HepG2 (cell line): ENCODE measurements at regions not wholly inside any gene's neighbourhood (a gene's known extent, or its start where the extent isn't known, plus 50 kb on each side); places are given as distances from the start of the nearest gene placed in this dataset.

Experiments used
- ATAC-seq: fragments of 200-7000 bp; cut with Tn5 transposase; 3 replicates; pipeline ENCODE4 v1.9.1; 2020; ENCODE audit warnings: mild to moderate bottlenecking, moderate library complexity
- BruUV-seq: library from RNA; stranded (reverse); fragments of 400-500 nt; replicated peaks from 2 replicates; lab custom pipeline; 2021; lab: Mats Ljungman, UMichigan
- CTCF ChIA-PET: fragments of 300-600 bp; formaldehyde crosslinking; extraction: SDS; loops from one replicate; lab custom pipeline; 2021; ENCODE audit warnings: low total read pairs, inconsistent platforms, low intra/inter-chr PET ratio; lab: Yijun Ruan, JAX
- POLR2A ChIA-PET: fragments of 350-600 bp; sonication (Branson Sonifier 250); formaldehyde crosslinking; loops from one replicate; lab custom pipeline; 2020; ENCODE audit warnings: antibody characterized with exemption, inconsistent platforms; lab: Yijun Ruan, JAX
- DNase-seq: peaks from one replicate; pipeline ENCODE4 v3.0.0-alpha.2; 2015; ENCODE audit warnings: low spot score
- FAIRE-seq: peaks from 3 replicates; lab custom pipeline; 2011; peaks lifted over from hg19 to GRCh38; lab: Jason Lieb, UNC
- H2AFZ ChIP-seq: one replicate; pipeline ENCODE4 v1.6.1; 2011; ENCODE audit warnings: low read length, inconsistent platforms
- H3K27ac ChIP-seq: fragments of 300-600 bp; 3 replicates; pipeline ENCODE4 v1.8.0; 2011; ENCODE audit warnings: mixed run types, mild to moderate bottlenecking, mixed read lengths, low read length, inconsistent platforms; ENCODE audit not compliant: insufficient read depth; ENCODE audit errors: extremely low read length
- H3K27me3 ChIP-seq, 2 experiments: fragments of 200-600 bp in 1 of 2; 2 replicates in 1 of 2; 3 replicates in 1 of 2; pipeline versions ENCODE4 v1.6.0 to v1.8.0; 2011; ENCODE audit warnings: low read length in 2 of 2, mild to moderate bottlenecking in 2 of 2, moderate library complexity in 2 of 2, inconsistent platforms in 1 of 2; ENCODE audit not compliant: insufficient read depth in 2 of 2, control insufficient read depth in 1 of 2
- H3K36me3 ChIP-seq, 2 experiments: fragments of 200-600 bp in 1 of 2; replicated peaks in 1 of 2; 2 replicates in 1 of 2; 3 replicates in 1 of 2; pipeline versions ENCODE4 v1.5.1 to v1.8.0; 2011; ENCODE audit warnings: low read length in 2 of 2, inconsistent platforms in 1 of 2; ENCODE audit not compliant: insufficient read depth in 2 of 2, control insufficient read depth in 1 of 2
- H3K4me1 ChIP-seq: 2 replicates; pipeline ENCODE4 v1.5.1; 2012; ENCODE audit warnings: low read length, inconsistent platforms; ENCODE audit not compliant: insufficient read depth
- H3K4me2 ChIP-seq: 2 replicates; pipeline ENCODE4 v1.6.0; 2011; ENCODE audit warnings: low read depth, low read length, inconsistent platforms
- H3K4me3 ChIP-seq, 3 experiments: fragments of 200-600 bp in 1 of 3; sonication (generic), shearing (Covaris generic) in 1 of 3; replicated peaks in 1 of 3; 2 replicates each; pipeline ENCODE4 v1.5.1; 2011 to 2016; ENCODE audit warnings: low read length in 3 of 3, inconsistent platforms in 2 of 3, low read depth in 2 of 3, mild to moderate bottlenecking in 2 of 3, control low read depth in 1 of 3, mixed read lengths in 1 of 3; ENCODE audit not compliant: insufficient read depth in 1 of 3
- H3K79me2 ChIP-seq: one replicate; pipeline ENCODE4 v1.6.1; 2011; ENCODE audit warnings: low read length, inconsistent platforms; ENCODE audit not compliant: insufficient read depth
- H3K9ac ChIP-seq: 2 replicates; pipeline ENCODE4 v1.6.0; 2011; ENCODE audit warnings: mild to moderate bottlenecking, low read depth, low read length, inconsistent platforms; ENCODE audit not compliant: insufficient read depth
- H3K9me3 ChIP-seq: 2 replicates; pipeline ENCODE4 v1.5.1; 2012; ENCODE audit warnings: mild to moderate bottlenecking, low read length
- H4K20me1 ChIP-seq: 2 replicates; pipeline ENCODE4 v1.6.0; 2011; ENCODE audit warnings: inconsistent platforms, mild to moderate bottlenecking, low read length, moderate library complexity; ENCODE audit not compliant: insufficient read depth
- GABPA ChIP-seq, 2 experiments: IDR thresholded peaks; 2 replicates each; pipeline ENCODE4 v1.6.1; 2011 to 2016; ENCODE audit warnings: low read depth in 2 of 2, low read length in 1 of 2, missing biosample characterization in 1 of 2, missing genetic modification characterization in 1 of 2
- MATR3 ChIP-seq: sonication (generic); formaldehyde crosslinking; IDR thresholded peaks from 2 replicates; pipeline ENCODE4 v1.4.0; 2020; ENCODE audit warnings: missing genetic modification reagents
- NFATC3 ChIP-seq: sonication (generic); formaldehyde crosslinking; IDR thresholded peaks from 2 replicates; pipeline ENCODE4 v1.5.1; 2020; ENCODE audit warnings: mild to moderate bottlenecking, missing genetic modification reagents
- PCBP2 ChIP-seq: fragments of 200-400 bp; formaldehyde crosslinking; optimal IDR thresholded peaks from 2 replicates; pipeline ENCODE3; 2018; ENCODE audit warnings: low read length, low read depth; ENCODE audit not compliant: poor library complexity, severe bottlenecking
- ZFP37 ChIP-seq: sonication (generic); formaldehyde crosslinking; IDR thresholded peaks from 2 replicates; pipeline ENCODE4 v1.4.0; 2020; ENCODE audit warnings: missing genetic modification reagents, borderline replicate concordance
- ZNF552 ChIP-seq: sonication (generic); formaldehyde crosslinking; IDR thresholded peaks from 2 replicates; pipeline ENCODE4 v1.9.0; 2022; ENCODE audit warnings: missing genetic modification reagents, mild to moderate bottlenecking, borderline replicate concordance
- ZNF777 ChIP-seq: sonication (generic); formaldehyde crosslinking; IDR thresholded peaks from 2 replicates; pipeline ENCODE4 v1.4.0; 2020; ENCODE audit warnings: missing genetic modification reagents
- ZNF850 ChIP-seq: sonication (generic); formaldehyde crosslinking; conservative IDR thresholded peaks from 2 replicates; pipeline ENCODE4 v1.9.0; 2021; ENCODE audit warnings: mild to moderate bottlenecking, missing genetic modification reagents
- WGBS: methylation state at CpG from one replicate; pipeline ENCODE4 v1.1.6; 2017; ENCODE audit warnings: low lambda C conversion rate; 5-methylcytosine and 5-hydroxymethylcytosine counted together
- in situ Hi-C: cut with HindIII; loops from 2 replicates; pipeline ENCODE4 v1.10.0; 2017; ENCODE audit warnings: low pct_unique_long_range_greater_than_20kb; ENCODE audit not compliant: extremely low pct_ligation_motif_present
- intact Hi-C: fragments of 100-400 bp; cut with micrococcal nuclease; formaldehyde crosslinking; loops from one replicate; pipeline ENCODE4 v1.10.0; 2022; ENCODE audit not compliant: unreplicated experiment
- TF ChIP-seq, protein P1 (sequence below): sonication (generic); formaldehyde crosslinking; IDR thresholded peaks from 2 replicates; pipeline ENCODE4 v1.4.0; 2020; ENCODE audit warnings: missing genetic modification reagents, borderline replicate concordance
- TF ChIP-seq, protein P2 (sequence below): sonication (generic); formaldehyde crosslinking; IDR thresholded peaks from 2 replicates; pipeline ENCODE4 v1.4.0; 2020; ENCODE audit warnings: mild to moderate bottlenecking, missing genetic modification reagents
- TF ChIP-seq, protein P3 (sequence below), 2 experiments: sonication (generic) in 1 of 2; formaldehyde crosslinking in 1 of 2; IDR thresholded peaks; 2 replicates each; pipeline versions ENCODE4 v1.5.1 to v1.6.1; 2011 to 2020; ENCODE audit warnings: borderline replicate concordance in 1 of 2, low read depth in 1 of 2, low read length in 1 of 2, mild to moderate bottlenecking in 1 of 2, missing genetic modification reagents in 1 of 2, moderate library complexity in 1 of 2

DNA sequence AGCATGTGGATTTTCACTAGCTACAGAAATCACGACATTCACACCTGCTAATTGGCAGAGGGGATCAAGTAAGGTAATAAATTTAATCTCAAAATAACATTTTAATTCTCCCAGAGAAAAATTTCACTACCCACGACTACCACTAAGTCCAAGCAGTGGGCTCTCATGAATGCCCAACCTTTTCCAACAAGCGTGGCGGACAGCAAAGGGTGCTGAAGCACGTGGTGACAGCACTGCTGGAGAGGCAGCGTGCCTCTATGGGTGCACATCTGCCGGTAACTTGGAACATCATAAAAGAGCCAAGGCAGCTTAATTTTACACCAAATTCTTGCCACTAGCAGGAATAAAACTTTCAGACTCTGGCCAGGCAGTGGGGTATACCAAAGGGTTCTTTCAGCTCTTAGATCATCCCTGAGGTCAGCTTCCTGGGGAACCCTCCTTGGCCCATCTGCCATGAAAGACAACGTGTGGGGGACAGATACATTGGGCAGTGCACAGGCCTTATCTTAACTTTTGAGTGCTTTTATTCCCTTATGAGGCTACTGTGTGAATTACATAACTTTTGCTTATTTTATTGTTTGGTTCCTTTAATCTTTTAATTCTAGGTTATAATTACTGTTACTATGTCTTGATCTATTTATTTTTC lies 206.7 kb upstream of the KCTD7 start (continued):
- TF ChIP-seq, protein P1, sequence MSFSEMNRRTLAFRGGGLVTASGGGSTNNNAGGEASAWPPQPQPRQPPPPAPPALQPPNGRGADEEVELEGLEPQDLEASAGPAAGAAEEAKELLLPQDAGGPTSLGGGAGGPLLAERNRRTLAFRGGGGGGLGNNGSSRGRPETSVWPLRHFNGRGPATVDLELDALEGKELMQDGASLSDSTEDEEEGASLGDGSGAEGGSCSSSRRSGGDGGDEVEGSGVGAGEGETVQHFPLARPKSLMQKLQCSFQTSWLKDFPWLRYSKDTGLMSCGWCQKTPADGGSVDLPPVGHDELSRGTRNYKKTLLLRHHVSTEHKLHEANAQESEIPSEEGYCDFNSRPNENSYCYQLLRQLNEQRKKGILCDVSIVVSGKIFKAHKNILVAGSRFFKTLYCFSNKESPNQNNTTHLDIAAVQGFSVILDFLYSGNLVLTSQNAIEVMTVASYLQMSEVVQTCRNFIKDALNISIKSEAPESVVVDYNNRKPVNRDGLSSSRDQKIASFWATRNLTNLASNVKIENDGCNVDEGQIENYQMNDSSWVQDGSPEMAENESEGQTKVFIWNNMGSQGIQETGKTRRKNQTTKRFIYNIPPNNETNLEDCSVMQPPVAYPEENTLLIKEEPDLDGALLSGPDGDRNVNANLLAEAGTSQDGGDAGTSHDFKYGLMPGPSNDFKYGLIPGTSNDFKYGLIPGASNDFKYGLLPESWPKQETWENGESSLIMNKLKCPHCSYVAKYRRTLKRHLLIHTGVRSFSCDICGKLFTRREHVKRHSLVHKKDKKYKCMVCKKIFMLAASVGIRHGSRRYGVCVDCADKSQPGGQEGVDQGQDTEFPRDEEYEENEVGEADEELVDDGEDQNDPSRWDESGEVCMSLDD = no peak
- TF ChIP-seq ZNF850 = no peak

DNA sequence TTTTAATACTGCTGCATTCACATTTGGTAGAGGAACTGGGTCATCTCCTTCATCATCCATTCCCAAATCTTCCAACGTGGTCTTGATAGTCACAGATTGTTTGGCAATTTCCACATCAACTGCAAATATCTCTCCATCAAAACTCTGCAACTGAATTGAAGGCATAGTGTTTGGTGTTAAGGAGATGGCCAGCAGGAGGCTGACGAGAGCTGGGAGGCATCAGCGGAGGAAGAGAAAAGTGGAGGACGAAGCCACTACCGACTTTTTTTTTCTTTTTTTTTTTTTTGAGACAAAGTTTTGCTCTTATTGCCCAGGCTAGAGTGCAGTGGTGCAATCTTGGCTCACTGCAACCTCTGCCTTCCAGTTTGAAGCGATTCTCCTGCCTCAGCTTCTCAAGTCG lies 205.0 kb upstream of the KCTD7 start:
- no peak overlapping the region for H3K9ac ChIP-seq
- POLR2A ChIA-PET = no interaction called here
- no peaks in the 10 kb centered on the region for H3K79me2 ChIP-seq
- in situ Hi-C loops (no loop called here), intact Hi-C loops (loop anchor here (5.0 kb wide), 1 partner anchor 69 kb away; no protein-coding TSS in a partner anchor)
- H4K20me1 ChIP-seq = no peaks in the 10 kb centered on the region
- ATAC-seq = no peak
- H3K4me3 ChIP-seq = no peak overlapping the region
- BruUV-seq = no TSS peak
- CTCF ChIA-PET = no interaction called here
- peaks cover 7 to 10% of the 10 kb centered on the region in 2 experiments; a peak in 4 of 5 replicates for H3K36me3 ChIP-seq
- FAIRE-seq = no peak
- no peak overlapping the region for H2AFZ ChIP-seq
- peaks cover 33% of the 10 kb centered on the region for H3K4me1 ChIP-seq
- no peak overlapping the region for H3K4me2 ChIP-seq
- H3K27ac ChIP-seq = no peak overlapping the region
- H3K27me3 ChIP-seq = no peaks in the 10 kb centered on the region
- no peaks in the 10 kb centered on the region for H3K9me3 ChIP-seq
- 92% methylated on average over 7 of the region's 7 CpGs for whole genome bisulfite sequencing
- no peak for DNase-seq
- no peak for TF ChIP-seq NFATC3 (CRISPR knock-in tag)
- TF ChIP-seq PCBP2 = no peak
- TF ChIP-seq, protein P2, sequence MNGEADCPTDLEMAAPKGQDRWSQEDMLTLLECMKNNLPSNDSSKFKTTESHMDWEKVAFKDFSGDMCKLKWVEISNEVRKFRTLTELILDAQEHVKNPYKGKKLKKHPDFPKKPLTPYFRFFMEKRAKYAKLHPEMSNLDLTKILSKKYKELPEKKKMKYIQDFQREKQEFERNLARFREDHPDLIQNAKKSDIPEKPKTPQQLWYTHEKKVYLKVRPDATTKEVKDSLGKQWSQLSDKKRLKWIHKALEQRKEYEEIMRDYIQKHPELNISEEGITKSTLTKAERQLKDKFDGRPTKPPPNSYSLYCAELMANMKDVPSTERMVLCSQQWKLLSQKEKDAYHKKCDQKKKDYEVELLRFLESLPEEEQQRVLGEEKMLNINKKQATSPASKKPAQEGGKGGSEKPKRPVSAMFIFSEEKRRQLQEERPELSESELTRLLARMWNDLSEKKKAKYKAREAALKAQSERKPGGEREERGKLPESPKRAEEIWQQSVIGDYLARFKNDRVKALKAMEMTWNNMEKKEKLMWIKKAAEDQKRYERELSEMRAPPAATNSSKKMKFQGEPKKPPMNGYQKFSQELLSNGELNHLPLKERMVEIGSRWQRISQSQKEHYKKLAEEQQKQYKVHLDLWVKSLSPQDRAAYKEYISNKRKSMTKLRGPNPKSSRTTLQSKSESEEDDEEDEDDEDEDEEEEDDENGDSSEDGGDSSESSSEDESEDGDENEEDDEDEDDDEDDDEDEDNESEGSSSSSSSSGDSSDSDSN (CRISPR knock-in tag) = no peak
- TF ChIP-seq ZFP37 (CRISPR knock-in tag) = no peak
- no peak for TF ChIP-seq GABPA (IDR thresholded peaks at IDR 0.05; ENCODE audit: low read depth, low read length)
- TF ChIP-seq GABPA (CRISPR knock-in tag; IDR thresholded peaks at IDR 0.05; ENCODE audit: low read depth) = no peak
- TF ChIP-seq, protein P3, sequence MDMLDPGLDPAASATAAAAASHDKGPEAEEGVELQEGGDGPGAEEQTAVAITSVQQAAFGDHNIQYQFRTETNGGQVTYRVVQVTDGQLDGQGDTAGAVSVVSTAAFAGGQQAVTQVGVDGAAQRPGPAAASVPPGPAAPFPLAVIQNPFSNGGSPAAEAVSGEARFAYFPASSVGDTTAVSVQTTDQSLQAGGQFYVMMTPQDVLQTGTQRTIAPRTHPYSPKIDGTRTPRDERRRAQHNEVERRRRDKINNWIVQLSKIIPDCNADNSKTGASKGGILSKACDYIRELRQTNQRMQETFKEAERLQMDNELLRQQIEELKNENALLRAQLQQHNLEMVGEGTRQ (IDR thresholded peaks at IDR 0.05; ENCODE audit: low read depth, low read length) = no peak
- TF ChIP-seq, protein P3 (CRISPR knock-in tag; IDR thresholded peaks at IDR 0.05; ENCODE audit: borderline replicate concordance) = no peak
- no peak for TF ChIP-seq ZNF777 (CRISPR knock-in tag)
- TF ChIP-seq MATR3 (CRISPR knock-in tag) = no peak
- no peak for TF ChIP-seq ZNF552 (CRISPR knock-in tag)
